Umbilical cord (tissue), 1 donor: ENCODE measurements at regions not wholly inside any gene's neighbourhood (a gene's known extent, or its start where the extent isn't known, plus 50 kb on each side); places are given as distances from the start of the nearest gene placed in this dataset.
"Not testable (repeated sequence)": the region's sequence is repeated elsewhere in the genome, so short reads cannot be mapped to it uniquely, and the experiment has no call there.

Source experiments
- DNase-seq: peaks from one replicate; pipeline ENCODE4 v3.0.0-alpha.2; 2015; ENCODE audit warnings: low spot score

- no peak for DNase-seq
These were observed 210.7 kb downstream of the CDH26 start for GRCh38 chr20:60168963-60169362.

GRCh38 chr20:60170116-60170515, 211.9 kb downstream of the CDH26 start:
- no peak for DNase-seq

GRCh38 chr20:60171313-60171712, 213.1 kb downstream of the CDH26 start:
- no peak for DNase-seq

GRCh38 chr20:60171738-60172137, 213.5 kb downstream of the CDH26 start:
- DNase-seq, result no peak

GRCh38 chr20:60172346-60172984, 214.2 kb downstream of the CDH26 start:
- no peak for DNase-seq

GRCh38 chr20:60177080-60177479, 218.9 kb downstream of the CDH26 start:
- DNase-seq, result no peak

GRCh38 chr20:60180986-60181385, 222.8 kb downstream of the CDH26 start:
- no peak for DNase-seq

GRCh38 chr20:60186412-60186811, 228.2 kb downstream of the CDH26 start:
- DNase-seq, result no peak

GRCh38 chr20:60187683-60188082, 229.5 kb downstream of the CDH26 start:
- DNase-seq, result no peak

GRCh38 chr20:60191014-60191413, 232.8 kb downstream of the CDH26 start:
- DNase-seq, result no peak

GRCh38 chr20:60192326-60192725, 234.1 kb downstream of the CDH26 start:
- DNase-seq, result peak; percentile 13

GRCh38 chr20:60199132-60199531, 240.9 kb downstream of the CDH26 start:
- DNase-seq, result not testable (repeated sequence)

GRCh38 chr20:60199866-60200265, 241.6 kb downstream of the CDH26 start:
- no peak for DNase-seq

- no peak for DNase-seq
These were observed 242.2 kb downstream of the CDH26 start for GRCh38 chr20:60200305-60200918.

- DNase-seq, result no peak
These were observed 243.1 kb downstream of the CDH26 start for GRCh38 chr20:60201198-60201835.

- DNase-seq, result no peak
These were observed 243.8 kb downstream of the CDH26 start for GRCh38 chr20:60202046-60202445.

- DNase-seq, result no peak
These were observed 245.2 kb downstream of the CDH26 start for GRCh38 chr20:60203451-60203850.

GRCh38 chr20:60204601-60205000, 246.4 kb downstream of the CDH26 start:
- DNase-seq, result no peak

GRCh38 chr20:60206259-60206658, 248.0 kb downstream of the CDH26 start:
- no peak for DNase-seq

- DNase-seq, result no peak
These were observed 250.8 kb downstream of the CDH26 start for GRCh38 chr20:60209048-60209447.

- DNase-seq, result peak; percentile 61
These were observed 252.8 kb downstream of the CDH26 start for GRCh38 chr20:60210779-60211617.
